GM12878 (cell line): ENCODE measurements at regions not wholly inside any gene's neighbourhood (a gene's known extent, or its start where the extent isn't known, plus 50 kb on each side); places are given as distances from the start of the nearest gene placed in this dataset.

Experiments
- ATAC-seq: fragments of 200-7000 bp; cut with Tn5 transposase; 3 replicates; pipeline ENCODE4 v1.9.1; 2020; ENCODE audit warnings: mild to moderate bottlenecking, moderate library complexity
- BruUV-seq: library from RNA; stranded (reverse); fragments of 400-500 nt; replicated peaks from 2 replicates; lab custom pipeline; 2021; lab: Mats Ljungman, UMichigan
- CTCF ChIA-PET: fragments of 300-600 bp; sonication (Branson Sonifier 250); formaldehyde crosslinking; extraction: SDS; loops from one replicate; lab custom pipeline; 2021; ENCODE audit warnings: inconsistent platforms; lab: Yijun Ruan, JAX
- POLR2A ChIA-PET: fragments of 350-600 bp; formaldehyde crosslinking; extraction: SDS; loops from one replicate; lab custom pipeline; 2021; ENCODE audit warnings: inconsistent platforms; lab: Charles Lee
- RAD21 ChIA-PET: fragments of 300-600 bp; sonication (Branson Sonifier 250); formaldehyde crosslinking; loops from one replicate; lab custom pipeline; 2023; ENCODE audit warnings: antibody characterized with exemption; ENCODE audit not compliant: unreplicated experiment; lab: Charles Lee
- SMC1A ChIA-PET: fragments of 300-600 bp; sonication (Branson Sonifier 250); formaldehyde crosslinking; loops from one replicate; lab custom pipeline; 2023; ENCODE audit not compliant: unreplicated experiment, uncharacterized antibody; lab: Charles Lee
- DNase-seq: peaks from one replicate; pipeline ENCODE4 v3.0.0-alpha.2; 2011; ENCODE audit warnings: low read depth, low spot score
- FAIRE-seq: peaks from 3 replicates; lab custom pipeline; 2011; peaks lifted over from hg19 to GRCh38; lab: Jason Lieb, UNC
- H2AFZ ChIP-seq: 2 replicates; pipeline ENCODE4 v1.6.0; 2011; ENCODE audit warnings: low read depth, low read length, control low read depth; ENCODE audit not compliant: control insufficient read depth
- H3K27ac ChIP-seq: 2 replicates; pipeline ENCODE4 v1.5.1; 2011; ENCODE audit warnings: control low read depth; ENCODE audit not compliant: control insufficient read depth, insufficient read depth
- H3K27me3 ChIP-seq, 2 experiments: replicated peaks in 1 of 2; 2 replicates each; pipeline versions ENCODE4 v1.6.0 to v1.6.1; 2011; ENCODE audit warnings: low read length in 1 of 2; ENCODE audit not compliant: control insufficient read depth in 2 of 2, insufficient read depth in 2 of 2
- H3K36me3 ChIP-seq, 2 experiments: 2 replicates each; pipeline ENCODE4 v1.5.1; 2011; ENCODE audit warnings: low read length in 1 of 2; ENCODE audit not compliant: control insufficient read depth in 2 of 2, insufficient read depth in 2 of 2
- H3K4me1 ChIP-seq: 2 replicates; pipeline ENCODE4 v1.6.1; 2011; ENCODE audit warnings: mild to moderate bottlenecking, low read length, moderate library complexity, mixed read lengths; ENCODE audit not compliant: control insufficient read depth, insufficient read depth
- H3K4me2 ChIP-seq: 2 replicates; pipeline ENCODE4 v1.6.0; 2011; ENCODE audit warnings: control low read depth; ENCODE audit not compliant: control insufficient read depth, insufficient read depth
- H3K4me3 ChIP-seq: fragments of 200-600 bp; sonication (generic); 2 replicates; pipeline ENCODE4 v1.5.1; 2016
- H3K79me2 ChIP-seq: 2 replicates; pipeline ENCODE4 v1.6.0; 2011; ENCODE audit warnings: low read length; ENCODE audit not compliant: control insufficient read depth, insufficient read depth
- H3K9ac ChIP-seq: 2 replicates; pipeline ENCODE4 v1.8.0; 2011; ENCODE audit warnings: low read length, control low read depth, mixed read lengths; ENCODE audit not compliant: control insufficient read depth, insufficient read depth
- H3K9me3 ChIP-seq: replicated peaks from 3 replicates; pipeline ENCODE4 v1.5.1; 2011; ENCODE audit warnings: mild to moderate bottlenecking, low read length; ENCODE audit not compliant: control insufficient read depth, insufficient read depth
- H4K20me1 ChIP-seq: 2 replicates; pipeline ENCODE4 v1.6.0; 2011; ENCODE audit not compliant: control insufficient read depth, insufficient read depth
- ATF7 ChIP-seq: fragments of 450-650 bp; IDR thresholded peaks from 2 replicates; pipeline ENCODE4 v1.6.1; 2016; ENCODE audit warnings: low read depth, mild to moderate bottlenecking
- BCL11A ChIP-seq: IDR thresholded peaks from 2 replicates; pipeline ENCODE4 v1.6.1; 2011; ENCODE audit warnings: low read depth, low read length
- CHD2 ChIP-seq: IDR thresholded peaks from 2 replicates; pipeline ENCODE4 v1.6.1; 2011; ENCODE audit warnings: low read depth, low read length, improper control_type of control experiment, borderline replicate concordance
- EED ChIP-seq: sonication (generic); IDR thresholded peaks from 2 replicates; pipeline ENCODE4 v1.6.1; 2016; ENCODE audit warnings: antibody characterized with exemption, low read depth
- FOXM1 ChIP-seq: IDR thresholded peaks from 2 replicates; pipeline ENCODE4 v1.6.1; 2012; ENCODE audit warnings: low read depth, mild to moderate bottlenecking, inconsistent platforms, low read length, moderate library complexity
- IRF5 ChIP-seq: fragments of 450-650 bp; IDR thresholded peaks from 2 replicates; pipeline ENCODE4 v1.6.1; 2017; ENCODE audit warnings: borderline replicate concordance
- MXI1 ChIP-seq: fragments of 150-350 bp; IDR thresholded peaks from 2 replicates; pipeline ENCODE4 v1.6.1; 2011; ENCODE audit warnings: low read depth, mild to moderate bottlenecking, inconsistent platforms, low read length, improper control_type of control experiment
- RELA ChIP-seq: fragments of 450-650 bp; IDR thresholded peaks from 2 replicates; pipeline ENCODE4 v1.8.0; 2014; ENCODE audit warnings: borderline replicate concordance; ENCODE audit not compliant: partially characterized antibody
- ZBTB11 ChIP-seq: fragments of 450-650 bp; formaldehyde crosslinking; IDR thresholded peaks from 2 replicates; pipeline ENCODE4 v1.5.0; 2022; ENCODE audit warnings: mild to moderate bottlenecking, missing genetic modification characterization
- WGBS: methylation state at CpG from one replicate; pipeline ENCODE4 v1.1.6; 2016; ENCODE audit warnings: low lambda C conversion rate; ENCODE audit not compliant: insufficient replicate concordance, insufficient coverage; ENCODE audit errors: missing lambda C conversion rate; 5-methylcytosine and 5-hydroxymethylcytosine counted together
- in situ Hi-C: fragments of 300-500 bp; cut with MboI; formaldehyde crosslinking; loops from 9 replicates; pipeline ENCODE4 v1.14.3; 2018; ENCODE audit warnings: mixed read lengths
- intact Hi-C: fragments of 100-400 bp; cut with micrococcal nuclease; formaldehyde crosslinking; loops from one replicate; pipeline ENCODE4 v1.14.2; 2022; ENCODE audit not compliant: unreplicated experiment
- TF ChIP-seq, protein P1 (sequence below): IDR thresholded peaks from 2 replicates; pipeline ENCODE4 v1.6.1; 2012; ENCODE audit warnings: improper control_type of control experiment, low read depth, low read length; ENCODE audit not compliant: insufficient replicate concordance

- TF ChIP-seq ZBTB11 (CRISPR knock-in tag) (no peak), CHD2 (no peak), EED (no peak)
These were observed 624.1 kb downstream of the CCDC85A start (continued) for GRCh38 chr2:56807861-56808260.

GRCh38 chr2:56811401-56811800 is 627.6 kb downstream of the CCDC85A start:
- in situ Hi-C loops, result no loop called here
- DNase-seq (no peak), ATAC-seq (no peak), FAIRE-seq (no peak)
- no peaks in the 10 kb centered on the region for H3K27me3 ChIP-seq
- ChIA-PET RAD21 (interaction anchor here (0.7 kb wide), 1 partner anchor 173 kb away, joined by 3 read pairs; no protein-coding TSS in a partner anchor), POLR2A (no interaction called here), SMC1A (no interaction called here), CTCF (no interaction called here)
- H3K9ac ChIP-seq, result no peak overlapping the region
- no peak overlapping the region for H3K4me2 ChIP-seq
- H3K4me3 ChIP-seq, result no peak overlapping the region
- no peaks in the 10 kb centered on the region for H4K20me1 ChIP-seq
- no TSS peak for BruUV-seq
- H3K27ac ChIP-seq, result no peak overlapping the region
- no peaks in the 10 kb centered on the region for H3K36me3 ChIP-seq
- no peaks in the 10 kb centered on the region for H3K9me3 ChIP-seq
- H3K4me1 ChIP-seq, result no peaks in the 10 kb centered on the region
- no peak overlapping the region for H2AFZ ChIP-seq
- H3K79me2 ChIP-seq, result no peaks in the 10 kb centered on the region
- 8% methylated on average over 2 of the region's 2 CpGs for WGBS
- intact Hi-C loops, result no loop called here
- TF ChIP-seq MXI1 (no peak), FOXM1 (no peak), ATF7 (no peak), BCL11A (no peak), IRF5 (no peak), RELA (no peak)
- TF ChIP-seq, protein P1, sequence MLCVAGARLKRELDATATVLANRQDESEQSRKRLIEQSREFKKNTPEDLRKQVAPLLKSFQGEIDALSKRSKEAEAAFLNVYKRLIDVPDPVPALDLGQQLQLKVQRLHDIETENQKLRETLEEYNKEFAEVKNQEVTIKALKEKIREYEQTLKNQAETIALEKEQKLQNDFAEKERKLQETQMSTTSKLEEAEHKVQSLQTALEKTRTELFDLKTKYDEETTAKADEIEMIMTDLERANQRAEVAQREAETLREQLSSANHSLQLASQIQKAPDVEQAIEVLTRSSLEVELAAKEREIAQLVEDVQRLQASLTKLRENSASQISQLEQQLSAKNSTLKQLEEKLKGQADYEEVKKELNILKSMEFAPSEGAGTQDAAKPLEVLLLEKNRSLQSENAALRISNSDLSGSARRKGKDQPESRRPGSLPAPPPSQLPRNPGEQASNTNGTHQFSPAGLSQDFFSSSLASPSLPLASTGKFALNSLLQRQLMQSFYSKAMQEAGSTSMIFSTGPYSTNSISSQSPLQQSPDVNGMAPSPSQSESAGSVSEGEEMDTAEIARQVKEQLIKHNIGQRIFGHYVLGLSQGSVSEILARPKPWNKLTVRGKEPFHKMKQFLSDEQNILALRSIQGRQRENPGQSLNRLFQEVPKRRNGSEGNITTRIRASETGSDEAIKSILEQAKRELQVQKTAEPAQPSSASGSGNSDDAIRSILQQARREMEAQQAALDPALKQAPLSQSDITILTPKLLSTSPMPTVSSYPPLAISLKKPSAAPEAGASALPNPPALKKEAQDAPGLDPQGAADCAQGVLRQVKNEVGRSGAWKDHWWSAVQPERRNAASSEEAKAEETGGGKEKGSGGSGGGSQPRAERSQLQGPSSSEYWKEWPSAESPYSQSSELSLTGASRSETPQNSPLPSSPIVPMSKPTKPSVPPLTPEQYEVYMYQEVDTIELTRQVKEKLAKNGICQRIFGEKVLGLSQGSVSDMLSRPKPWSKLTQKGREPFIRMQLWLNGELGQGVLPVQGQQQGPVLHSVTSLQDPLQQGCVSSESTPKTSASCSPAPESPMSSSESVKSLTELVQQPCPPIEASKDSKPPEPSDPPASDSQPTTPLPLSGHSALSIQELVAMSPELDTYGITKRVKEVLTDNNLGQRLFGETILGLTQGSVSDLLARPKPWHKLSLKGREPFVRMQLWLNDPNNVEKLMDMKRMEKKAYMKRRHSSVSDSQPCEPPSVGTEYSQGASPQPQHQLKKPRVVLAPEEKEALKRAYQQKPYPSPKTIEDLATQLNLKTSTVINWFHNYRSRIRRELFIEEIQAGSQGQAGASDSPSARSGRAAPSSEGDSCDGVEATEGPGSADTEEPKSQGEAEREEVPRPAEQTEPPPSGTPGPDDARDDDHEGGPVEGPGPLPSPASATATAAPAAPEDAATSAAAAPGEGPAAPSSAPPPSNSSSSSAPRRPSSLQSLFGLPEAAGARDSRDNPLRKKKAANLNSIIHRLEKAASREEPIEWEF, result no peak
